ENCODE measurements at regions not wholly inside any gene's neighbourhood (a gene's known extent, or its start where the extent isn't known, plus 50 kb on each side); places are given as distances from the start of the nearest gene placed in this dataset.

DNA sequence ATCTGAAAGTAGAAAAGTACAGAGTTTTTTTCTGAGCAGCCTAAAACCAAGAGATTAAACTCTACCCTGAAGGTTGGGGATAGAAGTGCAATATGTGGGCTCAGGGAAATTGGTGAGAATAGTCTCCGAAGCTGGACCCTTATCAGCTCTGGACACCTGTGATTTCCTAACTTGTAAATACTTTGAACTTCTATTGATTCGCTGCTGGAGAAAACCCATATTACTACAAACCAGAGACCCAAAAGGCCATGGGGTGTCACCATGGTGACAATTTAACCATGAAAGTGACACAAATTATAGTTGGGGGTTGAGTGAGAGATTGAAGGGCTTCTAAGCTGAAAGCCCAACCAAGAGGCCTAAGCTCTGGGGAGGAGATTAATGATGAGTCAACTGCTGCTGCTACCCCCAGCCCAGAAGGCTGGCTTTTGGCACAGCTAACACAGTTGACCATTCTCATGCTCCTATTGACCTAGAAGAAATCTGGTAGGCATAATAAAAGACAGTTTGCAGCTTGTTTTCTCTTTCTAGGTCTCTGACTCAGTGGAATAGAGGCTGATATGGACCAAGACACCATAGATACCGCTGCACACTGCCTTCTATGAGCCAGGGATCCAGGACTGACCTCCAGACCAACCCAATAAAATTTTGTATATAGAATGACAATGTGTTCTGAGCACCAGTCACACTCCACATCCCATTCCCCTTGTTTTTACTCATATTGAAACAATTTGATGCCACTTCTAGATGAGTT lies 131.9 kb upstream of the FNDC3A start:
- H3K4me2 ChIP-seq (ENCODE audit: low read length), result no peak overlapping the region
- no peak overlapping the region for H3K27ac ChIP-seq (ENCODE audit: low read depth, low read length)
- no peaks in the 10 kb centered on the region for H3K9me2 ChIP-seq (replicated peaks; ENCODE audit: control insufficient read depth, low read length)
- H3K9me3 ChIP-seq (ENCODE audit: control insufficient read depth, insufficient read depth, low read length), result no peaks in the 10 kb centered on the region
- H3K4me1 ChIP-seq (ENCODE audit: control insufficient read depth, low read length), result no peaks in the 10 kb centered on the region
- H4K20me1 ChIP-seq (ENCODE audit: control insufficient read depth, insufficient read depth, low read depth, low read length), result no peaks in the 10 kb centered on the region
- no peak for TF ChIP-seq EZH2phosphoT487 (IDR thresholded peaks at IDR 0.05; ENCODE audit: borderline replicate concordance, low read length)
- TF ChIP-seq, protein P1, sequence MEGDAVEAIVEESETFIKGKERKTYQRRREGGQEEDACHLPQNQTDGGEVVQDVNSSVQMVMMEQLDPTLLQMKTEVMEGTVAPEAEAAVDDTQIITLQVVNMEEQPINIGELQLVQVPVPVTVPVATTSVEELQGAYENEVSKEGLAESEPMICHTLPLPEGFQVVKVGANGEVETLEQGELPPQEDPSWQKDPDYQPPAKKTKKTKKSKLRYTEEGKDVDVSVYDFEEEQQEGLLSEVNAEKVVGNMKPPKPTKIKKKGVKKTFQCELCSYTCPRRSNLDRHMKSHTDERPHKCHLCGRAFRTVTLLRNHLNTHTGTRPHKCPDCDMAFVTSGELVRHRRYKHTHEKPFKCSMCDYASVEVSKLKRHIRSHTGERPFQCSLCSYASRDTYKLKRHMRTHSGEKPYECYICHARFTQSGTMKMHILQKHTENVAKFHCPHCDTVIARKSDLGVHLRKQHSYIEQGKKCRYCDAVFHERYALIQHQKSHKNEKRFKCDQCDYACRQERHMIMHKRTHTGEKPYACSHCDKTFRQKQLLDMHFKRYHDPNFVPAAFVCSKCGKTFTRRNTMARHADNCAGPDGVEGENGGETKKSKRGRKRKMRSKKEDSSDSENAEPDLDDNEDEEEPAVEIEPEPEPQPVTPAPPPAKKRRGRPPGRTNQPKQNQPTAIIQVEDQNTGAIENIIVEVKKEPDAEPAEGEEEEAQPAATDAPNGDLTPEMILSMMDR (IDR thresholded peaks at IDR 0.05; ENCODE audit: low read depth, low read length, poor library complexity, severe bottlenecking), result no peak
- no peak overlapping the region for H3K4me3 ChIP-seq (ENCODE audit: low read length)
- no peaks in the 10 kb centered on the region for H3F3A ChIP-seq (ENCODE audit: control insufficient read depth, insufficient read depth)
- no peaks in the 10 kb centered on the region for H3K36me3 ChIP-seq (ENCODE audit: control insufficient read depth, low read length)
- no peaks in the 10 kb centered on the region for H3K27me3 ChIP-seq (ENCODE audit: control insufficient read depth, low read length)
- H3K79me2 ChIP-seq (ENCODE audit: control insufficient read depth, low read length), result no peaks in the 10 kb centered on the region

- Histone ChIP-seq H3K27ac (ENCODE audit: low read depth, low read length) (no peak overlapping the region), H3K36me3 (ENCODE audit: control insufficient read depth, low read length) (no peaks in the 10 kb centered on the region), H3K4me3 (ENCODE audit: low read length) (no peak overlapping the region), H3K4me2 (ENCODE audit: low read length) (no peak overlapping the region), H3K9me3 (ENCODE audit: control insufficient read depth, insufficient read depth, low read length) (no peaks in the 10 kb centered on the region), H3K79me2 (ENCODE audit: control insufficient read depth, low read length) (no peaks in the 10 kb centered on the region), H3K9me2 (replicated peaks; ENCODE audit: control insufficient read depth, low read length) (no peaks in the 10 kb centered on the region), H4K20me1 (ENCODE audit: control insufficient read depth, insufficient read depth, low read depth, low read length) (no peaks in the 10 kb centered on the region), H3K4me1 (ENCODE audit: control insufficient read depth, low read length) (no peaks in the 10 kb centered on the region), H3K27me3 (ENCODE audit: control insufficient read depth, low read length) (no peaks in the 10 kb centered on the region), H3F3A (ENCODE audit: control insufficient read depth, insufficient read depth) (no peaks in the 10 kb centered on the region)
- no peak for TF ChIP-seq EZH2phosphoT487 (IDR thresholded peaks at IDR 0.05; ENCODE audit: borderline replicate concordance, low read length)
- TF ChIP-seq, protein P1 (IDR thresholded peaks at IDR 0.05; ENCODE audit: low read depth, low read length, poor library complexity, severe bottlenecking), result no peak
Observed at GRCh38 chr13:48844676-48845075, 131.0 kb upstream of the FNDC3A start.

DNA sequence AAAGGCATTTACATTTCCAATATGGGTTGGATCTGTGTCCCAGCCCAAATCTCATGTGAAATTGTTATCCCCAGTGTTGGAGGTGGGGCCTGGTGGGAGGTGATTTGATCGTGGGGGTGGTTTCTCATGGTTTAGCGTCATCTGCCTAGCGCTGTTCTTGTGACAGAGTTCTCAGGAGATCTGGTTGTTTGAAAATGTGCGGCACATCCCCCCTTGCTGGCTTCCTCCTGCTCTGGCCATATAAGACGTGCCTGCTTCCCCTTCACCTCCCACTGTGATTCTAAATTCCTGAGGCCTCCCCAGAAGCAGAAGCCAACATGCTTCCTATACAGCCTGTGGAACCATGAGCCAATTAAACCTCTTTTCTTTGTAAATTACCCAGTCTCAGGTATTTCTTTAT lies 126.2 kb upstream of the FNDC3A start:
- H3F3A ChIP-seq (ENCODE audit: control insufficient read depth, insufficient read depth), result no peaks in the 10 kb centered on the region
- TF ChIP-seq EZH2phosphoT487 (IDR thresholded peaks at IDR 0.05; ENCODE audit: borderline replicate concordance, low read length), result no peak
- TF ChIP-seq, protein P1 (IDR thresholded peaks at IDR 0.05; ENCODE audit: low read depth, low read length, poor library complexity, severe bottlenecking), result no peak
- H3K9me3 ChIP-seq (ENCODE audit: control insufficient read depth, insufficient read depth, low read length), result no peaks in the 10 kb centered on the region
- H3K27me3 ChIP-seq (ENCODE audit: control insufficient read depth, low read length), result no peaks in the 10 kb centered on the region
- H4K20me1 ChIP-seq (ENCODE audit: control insufficient read depth, insufficient read depth, low read depth, low read length), result no peaks in the 10 kb centered on the region
- no peaks in the 10 kb centered on the region for H3K4me1 ChIP-seq (ENCODE audit: control insufficient read depth, low read length)
- H3K4me3 ChIP-seq (ENCODE audit: low read length), result no peak overlapping the region
- H3K27ac ChIP-seq (ENCODE audit: low read depth, low read length), result no peak overlapping the region
- H3K36me3 ChIP-seq (ENCODE audit: control insufficient read depth, low read length), result no peaks in the 10 kb centered on the region
- no peak overlapping the region for H3K4me2 ChIP-seq (ENCODE audit: low read length)
- H3K9me2 ChIP-seq (replicated peaks; ENCODE audit: control insufficient read depth, low read length), result no peaks in the 10 kb centered on the region
- no peaks in the 10 kb centered on the region for H3K79me2 ChIP-seq (ENCODE audit: control insufficient read depth, low read length)

Measured in DOHH2 (cell line).